GM18508 (cell line): ENCODE measurements at regions not wholly inside any gene's neighbourhood (a gene's known extent, or its start where the extent isn't known, plus 50 kb on each side); places are given as distances from the start of the nearest gene placed in this dataset.
"Not testable (repeated sequence)": the region's sequence is repeated elsewhere in the genome, so short reads cannot be mapped to it uniquely, and the experiment has no call there.

Experiments
- ATAC-seq: cut with Tn5 transposase; IDR thresholded peaks from one replicate; pipeline ENCODE4 v1.9.1; 2021; ENCODE audit warnings: moderate number of reproducible peaks; ENCODE audit not compliant: insufficient read depth, unreplicated experiment

- not testable (repeated sequence) for ATAC-seq
These were observed 61.3 kb downstream of the SYF2 start for GRCh38 chr1:25171013-25171412.

DNA sequence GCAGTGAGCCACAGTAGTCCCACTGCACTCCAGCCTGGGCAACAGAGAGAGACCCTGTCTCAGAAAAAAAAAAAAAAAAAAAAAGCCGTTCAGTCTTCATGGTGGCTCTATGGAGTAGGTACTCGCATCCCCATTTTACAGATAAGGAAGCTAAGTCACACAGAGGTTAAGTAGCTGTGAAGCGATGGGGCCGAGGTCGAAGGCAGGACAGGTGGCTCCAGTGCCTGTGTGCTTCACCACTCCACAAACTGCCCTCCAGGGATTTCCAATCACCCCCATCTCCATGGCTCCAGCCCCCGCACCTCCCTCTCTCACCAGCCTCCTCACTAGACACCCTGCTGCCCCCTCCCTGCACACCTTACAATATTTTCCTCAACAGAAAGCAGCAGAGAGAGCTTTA is 61.9 kb downstream of the SYF2 start:
- ATAC-seq: no peak

DNA sequence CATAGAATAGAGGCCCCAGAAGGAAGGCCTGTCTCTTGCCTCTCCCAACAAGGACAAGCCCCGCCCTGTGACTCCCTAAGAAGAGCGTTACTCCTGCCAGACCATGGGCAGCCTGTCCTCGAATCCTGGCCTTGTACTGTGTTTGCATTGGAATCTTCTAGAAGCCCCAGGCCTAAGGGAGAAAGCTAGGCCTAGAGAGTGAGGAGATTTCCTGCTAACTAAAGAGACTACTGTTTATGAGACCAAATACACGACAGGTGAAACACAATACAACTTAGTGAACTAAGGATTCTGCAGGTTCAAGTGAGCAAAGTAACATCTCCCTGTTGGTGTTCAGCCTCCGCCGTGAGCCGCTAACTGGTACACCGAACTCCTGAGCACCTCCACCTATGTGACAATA is 62.7 kb downstream of the SYF2 start:
- no peak for ATAC-seq

DNA sequence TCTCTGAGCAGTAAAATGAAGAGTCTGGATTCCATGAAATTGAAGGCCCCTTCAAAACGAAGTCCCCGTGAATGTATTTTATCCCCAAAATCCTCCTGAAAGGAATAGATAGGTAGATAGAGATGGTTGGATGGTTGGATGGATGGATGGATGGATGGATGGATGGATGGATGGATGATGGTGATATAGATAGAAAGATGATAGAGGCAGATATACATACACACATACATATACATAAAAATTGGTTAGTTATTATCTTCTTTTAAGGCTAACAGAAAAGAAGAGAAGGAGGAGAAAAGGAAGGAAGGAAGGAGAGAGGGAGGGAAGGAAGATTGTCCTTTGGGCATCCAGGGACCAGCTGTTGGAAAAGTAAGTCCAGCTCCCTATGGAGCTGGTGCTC is 63.1 kb downstream of the SYF2 start:
- no peak for ATAC-seq

GRCh38 chr1:25168193-25169071 is 63.9 kb downstream of the SYF2 start:
- ATAC-seq: no peak

GRCh38 chr1:25167269-25168192 is 64.8 kb downstream of the SYF2 start:
- ATAC-seq: no peak

GRCh38 chr1:25166847-25167246 is 65.5 kb downstream of the SYF2 start:
- no peak for ATAC-seq

DNA sequence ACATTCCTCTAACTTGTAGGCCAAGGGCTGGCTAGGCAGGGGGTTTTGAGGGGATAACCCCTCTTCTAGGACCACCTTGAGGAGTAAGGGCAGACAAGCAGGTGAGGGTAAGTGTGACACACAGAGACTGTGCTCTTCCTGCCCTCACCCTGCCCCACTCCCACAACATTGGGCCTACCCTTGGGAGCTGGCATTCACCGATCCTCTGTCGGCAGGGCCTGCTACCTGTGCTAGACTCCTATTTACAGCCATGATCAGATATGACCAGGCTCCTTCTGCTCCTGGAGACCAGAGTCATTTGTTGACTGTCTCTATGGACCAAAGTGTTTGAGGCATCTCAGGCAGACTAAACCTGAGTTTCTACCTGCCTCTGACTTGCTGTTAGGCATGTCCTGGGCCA is 68.3 kb downstream of the SYF2 start:
- ATAC-seq: no peak

DNA sequence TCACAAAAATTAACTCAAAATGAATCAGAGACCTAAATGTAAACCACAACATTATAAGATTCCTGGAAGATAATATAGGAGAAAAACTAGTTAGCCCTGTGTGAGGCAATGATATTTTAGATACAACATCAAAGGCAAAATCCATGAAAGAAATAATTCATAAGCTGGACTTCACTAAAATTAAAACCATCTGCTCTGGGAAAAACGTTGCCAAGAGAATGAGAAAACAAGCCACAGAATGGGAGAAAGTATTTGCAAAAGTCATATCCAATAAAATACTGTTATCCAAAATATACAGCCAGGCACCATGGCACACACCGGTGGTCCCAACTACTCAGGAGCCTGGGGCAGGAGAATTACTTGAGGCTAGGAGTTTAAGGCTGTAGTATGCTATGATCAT is 70.3 kb downstream of the SYF2 start:
- no peak for ATAC-seq

DNA sequence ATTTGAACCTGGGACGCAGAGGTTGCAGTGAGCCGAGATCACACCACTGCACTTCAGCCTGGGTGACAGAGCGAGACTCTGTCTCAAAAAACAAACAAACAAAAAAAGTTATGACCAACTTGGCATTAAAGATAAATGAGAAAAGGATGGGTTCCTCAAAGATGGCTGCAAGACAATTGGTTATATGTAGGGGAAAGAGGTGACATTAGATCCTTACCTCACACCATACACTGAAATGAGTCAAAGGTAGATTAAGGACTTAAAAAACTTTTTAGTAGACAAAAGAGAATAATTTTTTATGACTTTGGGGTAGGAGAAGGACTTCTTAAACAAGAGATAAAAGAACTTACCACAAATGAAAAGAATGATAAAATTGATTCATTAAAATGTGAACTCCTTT is 74.5 kb downstream of the SYF2 start:
- ATAC-seq: no peak

DNA sequence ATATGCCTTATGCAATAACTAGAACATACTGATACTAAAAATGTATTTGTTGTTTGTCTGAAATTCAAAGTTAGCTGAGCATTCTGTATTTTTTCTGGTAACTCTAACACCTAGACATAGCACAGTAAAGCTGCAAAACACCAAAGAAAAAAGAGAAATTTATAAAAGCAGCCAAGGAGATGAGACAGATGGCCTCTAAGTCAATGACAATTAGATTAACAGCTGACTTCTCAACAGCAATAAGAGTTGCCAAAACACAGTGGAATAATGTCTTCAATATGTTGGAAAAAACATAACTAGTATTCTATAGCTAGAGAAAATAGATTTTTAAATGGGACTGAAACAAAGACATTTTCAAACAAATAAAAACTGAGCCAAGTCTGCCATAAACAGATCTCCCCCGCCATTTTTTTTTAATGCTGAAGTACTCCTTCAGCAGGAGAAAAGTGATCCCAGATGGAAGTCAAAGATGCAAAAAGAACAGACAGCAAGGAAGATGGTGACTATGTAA is 81.3 kb downstream of the SYF2 start:
- ATAC-seq: no peak

DNA sequence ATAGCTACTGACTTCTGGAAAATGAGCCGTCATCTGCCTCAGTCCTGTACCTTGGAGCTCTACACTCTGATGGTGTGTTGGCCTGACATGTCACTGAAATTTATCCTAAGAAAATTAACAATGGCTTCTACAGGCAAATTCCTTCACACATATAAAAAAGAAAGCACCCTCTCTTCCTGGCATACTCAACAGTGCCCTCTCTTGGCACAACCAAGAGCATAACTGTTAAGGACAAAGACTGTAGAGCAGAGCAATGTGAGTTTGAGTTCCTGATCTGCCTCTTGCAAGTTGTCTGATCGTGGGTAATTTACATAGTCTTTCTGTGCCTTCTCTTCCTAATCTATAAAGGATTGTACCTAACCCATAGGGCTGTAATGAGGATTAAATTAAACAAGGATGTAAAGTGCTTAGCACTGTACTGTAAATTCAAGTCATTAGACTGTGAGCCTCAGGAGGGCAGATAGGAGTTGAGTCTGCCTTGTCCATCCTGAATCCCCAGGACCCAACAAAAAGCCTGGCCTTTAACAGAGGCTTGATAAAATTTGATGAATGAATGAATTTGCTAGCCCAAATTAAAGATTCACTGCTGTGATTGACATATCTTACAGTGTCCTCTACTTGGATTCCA is 83.5 kb downstream of the SYF2 start:
- no peak for ATAC-seq

DNA sequence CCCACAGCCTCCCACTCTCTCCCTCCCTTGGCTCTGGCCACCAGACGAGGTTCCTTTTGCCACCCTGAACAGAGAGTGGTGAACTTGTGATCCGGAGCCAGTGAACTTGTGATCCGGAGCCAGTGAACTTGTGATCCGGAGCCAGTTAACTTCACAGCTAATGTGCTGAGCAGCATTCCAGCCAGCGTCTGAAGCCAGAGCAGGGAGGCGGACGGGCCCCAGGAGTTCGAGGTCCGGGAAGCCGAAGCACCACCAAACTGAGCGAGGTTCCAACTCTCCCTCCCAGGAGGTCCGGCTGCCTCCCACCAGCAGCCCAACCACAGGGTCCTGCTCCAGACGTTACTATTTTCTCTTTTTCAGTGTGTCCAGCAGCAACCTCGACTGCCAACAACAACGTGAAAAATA is 85.8 kb downstream of the SYF2 start:
- ATAC-seq: no peak

DNA sequence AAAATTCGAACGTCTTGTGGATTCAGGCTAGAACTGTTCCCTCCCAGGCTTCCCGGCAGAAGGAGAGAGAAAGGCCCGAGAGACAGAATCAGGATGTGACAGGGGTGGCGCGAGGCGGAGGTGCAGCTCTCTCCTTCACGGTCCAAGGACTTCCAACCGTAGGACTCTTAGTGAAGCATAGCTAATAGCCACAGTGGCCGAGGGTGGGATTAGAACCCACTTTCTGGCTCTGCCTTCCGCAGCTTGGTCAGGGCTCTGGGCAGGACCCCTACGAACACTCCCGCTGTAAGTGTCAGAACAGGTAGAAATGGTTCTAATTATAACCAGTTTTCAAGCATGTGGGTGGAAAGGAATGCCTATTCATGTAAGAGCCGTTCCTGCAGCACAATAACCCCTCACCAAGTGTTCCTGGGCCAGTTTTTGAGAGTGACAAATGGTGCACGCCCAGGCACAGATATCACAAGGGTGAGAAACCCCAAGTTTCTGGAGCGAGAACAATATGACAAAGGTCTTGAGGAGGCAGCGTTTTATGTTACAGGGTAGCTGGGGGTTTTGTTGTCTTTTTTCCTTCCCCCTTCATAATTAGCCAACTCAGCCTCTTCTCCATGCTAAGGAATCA is 86.4 kb downstream of the SYF2 start:
- ATAC-seq: no peak

DNA sequence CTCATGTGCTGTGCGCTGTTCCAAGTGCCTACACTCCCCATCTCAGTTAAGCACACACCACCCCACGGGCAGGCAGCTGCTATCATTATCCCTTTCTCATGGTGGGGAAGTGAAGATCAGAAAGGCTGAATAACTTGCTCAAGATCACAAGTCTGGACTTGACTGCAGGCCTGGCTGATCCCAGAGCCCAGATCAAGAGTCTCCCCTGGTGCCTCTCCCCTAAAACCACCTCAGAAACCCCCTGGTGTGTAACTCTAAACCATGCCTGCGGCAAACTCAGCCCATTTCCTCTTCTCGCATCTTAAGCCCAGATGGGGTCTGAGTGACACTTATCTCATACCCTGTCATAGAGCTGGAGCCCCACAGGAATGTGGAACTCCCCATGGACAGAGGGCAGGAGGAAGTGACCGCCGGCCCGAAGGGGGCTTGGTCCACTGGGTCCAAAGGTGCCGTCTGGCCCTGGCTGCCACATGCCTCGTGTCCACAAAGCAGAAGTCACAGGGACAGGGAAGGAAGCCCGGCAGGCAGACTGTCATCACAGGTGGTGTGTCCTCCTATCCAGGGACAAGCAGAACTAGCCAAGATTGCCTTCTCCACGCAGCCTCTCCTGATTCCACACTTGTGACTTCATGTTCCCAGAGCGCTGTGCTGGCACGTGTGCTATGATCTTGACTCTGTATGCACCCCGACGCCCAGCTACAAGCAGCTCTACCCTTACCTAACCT is 92.1 kb downstream of the SYF2 start:
- ATAC-seq: peak; percentile 51

DNA sequence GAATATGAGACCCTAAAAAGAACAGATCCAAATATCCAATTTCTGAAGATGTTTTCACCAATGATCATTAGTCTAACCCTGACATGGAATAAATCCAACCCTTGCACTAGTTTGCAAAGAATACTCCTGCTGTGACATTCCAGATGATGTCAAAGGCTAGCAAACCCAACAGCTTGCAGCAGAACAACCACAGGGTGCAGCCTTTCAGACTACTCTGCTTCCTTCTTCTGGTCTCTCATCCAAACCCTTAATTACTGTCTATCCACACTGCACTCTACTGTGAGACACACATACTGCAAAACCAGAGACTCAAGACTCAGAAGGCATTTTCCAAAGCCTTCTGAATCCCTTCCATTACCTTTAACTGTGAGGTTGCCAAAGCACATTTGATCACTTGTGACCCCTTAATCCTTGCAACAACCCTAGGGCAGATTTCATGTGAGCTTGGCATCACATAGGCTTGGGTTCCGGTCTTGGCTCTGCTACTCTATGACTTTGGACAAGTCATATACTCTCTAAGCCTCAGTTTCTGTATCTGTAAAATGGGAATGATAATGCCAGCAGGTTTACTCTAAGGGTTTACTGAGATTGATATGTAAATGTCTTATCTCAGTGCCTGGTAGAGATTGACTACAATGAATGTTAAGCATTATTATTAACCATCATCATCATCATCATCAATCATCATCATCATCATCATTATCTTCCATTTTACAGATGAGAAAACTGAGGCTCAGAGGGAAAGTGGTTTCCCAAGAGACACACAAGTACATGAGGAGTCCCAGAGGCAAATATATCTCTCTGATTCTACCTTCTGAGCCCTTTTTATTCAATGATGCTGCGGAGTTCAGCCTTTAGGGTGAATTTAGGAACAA is 94.5 kb downstream of the SYF2 start:
- no peak for ATAC-seq

DNA sequence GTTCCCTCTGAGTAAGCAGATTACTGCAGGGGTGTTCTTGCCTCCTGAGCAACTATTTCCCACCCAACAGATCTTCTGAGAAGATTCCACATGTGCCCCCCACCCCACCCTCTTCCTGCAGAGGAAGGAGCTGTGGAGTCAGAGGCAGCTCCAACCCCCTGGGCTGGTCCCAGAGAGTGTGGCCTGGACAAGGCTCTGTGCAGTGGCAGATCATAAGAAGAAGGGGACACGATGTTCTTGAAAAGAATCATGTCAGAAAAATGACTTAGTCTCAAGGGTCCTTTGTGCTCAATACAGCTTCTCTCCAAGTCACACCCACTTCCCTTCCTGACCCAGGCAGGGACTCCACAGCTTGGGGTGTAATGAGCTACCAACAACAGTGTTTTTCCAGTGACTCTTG is 95.2 kb downstream of the SYF2 start:
- ATAC-seq: no peak

GRCh38 chr1:25135909-25136308 is 96.4 kb downstream of the SYF2 start:
- ATAC-seq: no peak
